OCI-LY7 (cell line): ENCODE measurements at regions not wholly inside any gene's neighbourhood (a gene's known extent, or its start where the extent isn't known, plus 50 kb on each side); places are given as distances from the start of the nearest gene placed in this dataset.

Experiments used
- EZH2phosphoT487 ChIP-seq: fragments of 200-600 bp; sonication (generic); IDR thresholded peaks from 2 replicates; pipeline ENCODE4 v1.6.1; 2018; ENCODE audit warnings: low read depth, borderline replicate concordance, mild to moderate bottlenecking, mixed run types, antibody characterized with exemption, low read length, moderate library complexity, mixed read lengths
- TF ChIP-seq, protein P1 (sequence below): fragments of 200-600 bp; sonication (generic); conservative IDR thresholded peaks from 2 replicates; pipeline ENCODE4 v1.5.1; 2014; ENCODE audit warnings: mild to moderate bottlenecking, antibody characterized with exemption, low read length, moderate library complexity, mixed read lengths

DNA sequence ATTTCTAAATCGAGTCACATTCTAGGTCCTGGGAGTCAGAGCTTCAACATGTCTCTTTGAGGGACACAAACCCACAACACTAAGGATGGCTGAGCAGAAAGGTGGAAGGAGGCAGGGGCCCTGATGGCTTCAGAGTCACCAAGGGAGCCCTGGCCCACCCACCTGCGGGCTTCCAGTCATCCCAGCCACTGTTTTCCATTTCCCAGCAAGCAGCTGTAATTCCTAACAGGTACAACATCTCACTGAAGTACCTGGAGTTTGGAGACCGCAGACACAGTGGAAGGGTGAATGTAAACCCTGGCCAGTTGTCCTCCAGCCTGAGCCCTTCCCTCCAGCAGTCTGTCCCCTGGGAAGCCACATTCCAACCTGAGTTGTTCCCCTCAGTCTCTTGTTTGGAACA lies 562.8 kb downstream of the TBC1D22A start:
- TF ChIP-seq, protein P1, sequence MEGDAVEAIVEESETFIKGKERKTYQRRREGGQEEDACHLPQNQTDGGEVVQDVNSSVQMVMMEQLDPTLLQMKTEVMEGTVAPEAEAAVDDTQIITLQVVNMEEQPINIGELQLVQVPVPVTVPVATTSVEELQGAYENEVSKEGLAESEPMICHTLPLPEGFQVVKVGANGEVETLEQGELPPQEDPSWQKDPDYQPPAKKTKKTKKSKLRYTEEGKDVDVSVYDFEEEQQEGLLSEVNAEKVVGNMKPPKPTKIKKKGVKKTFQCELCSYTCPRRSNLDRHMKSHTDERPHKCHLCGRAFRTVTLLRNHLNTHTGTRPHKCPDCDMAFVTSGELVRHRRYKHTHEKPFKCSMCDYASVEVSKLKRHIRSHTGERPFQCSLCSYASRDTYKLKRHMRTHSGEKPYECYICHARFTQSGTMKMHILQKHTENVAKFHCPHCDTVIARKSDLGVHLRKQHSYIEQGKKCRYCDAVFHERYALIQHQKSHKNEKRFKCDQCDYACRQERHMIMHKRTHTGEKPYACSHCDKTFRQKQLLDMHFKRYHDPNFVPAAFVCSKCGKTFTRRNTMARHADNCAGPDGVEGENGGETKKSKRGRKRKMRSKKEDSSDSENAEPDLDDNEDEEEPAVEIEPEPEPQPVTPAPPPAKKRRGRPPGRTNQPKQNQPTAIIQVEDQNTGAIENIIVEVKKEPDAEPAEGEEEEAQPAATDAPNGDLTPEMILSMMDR, result no peak
- no peak for TF ChIP-seq EZH2phosphoT487
